SU-DHL-6 (cell line): ENCODE measurements at regions not wholly inside any gene's neighbourhood (a gene's known extent, or its start where the extent isn't known, plus 50 kb on each side); places are given as distances from the start of the nearest gene placed in this dataset.

Experiments
- H2AFZ ChIP-seq: fragments of 200-600 bp; sonication (generic); 2 replicates; pipeline ENCODE4 v1.6.1; 2014; ENCODE audit warnings: low read depth, mild to moderate bottlenecking, moderate library complexity, mixed read lengths, antibody characterized with exemption, low read length; ENCODE audit not compliant: severe bottlenecking
- H3F3A ChIP-seq: fragments of 200-600 bp; shearing (Covaris generic); 2 replicates; pipeline ENCODE4 v1.6.0; 2016; ENCODE audit warnings: antibody characterized with exemption, mild to moderate bottlenecking; ENCODE audit not compliant: insufficient read depth
- H3K27ac ChIP-seq: fragments of 200-600 bp; sonication (generic); 2 replicates; pipeline ENCODE4 v1.5.1; 2016; ENCODE audit warnings: low read depth, mild to moderate bottlenecking, low read length, moderate library complexity, mixed read lengths
- H3K27me3 ChIP-seq: fragments of 200-600 bp; sonication (generic), shearing (Covaris generic); 2 replicates; pipeline ENCODE4 v1.6.0; 2014; ENCODE audit warnings: mild to moderate bottlenecking, low read length
- H3K36me3 ChIP-seq: fragments of 200-600 bp; sonication (generic); 2 replicates; pipeline ENCODE4 v1.6.1; 2014; ENCODE audit warnings: mild to moderate bottlenecking, low read length, mixed read lengths
- H3K4me2 ChIP-seq: fragments of 300-600, 200-600 bp; shearing (Covaris generic), sonication (generic); 2 replicates; pipeline ENCODE4 v1.6.0; 2014; ENCODE audit warnings: low read length, low read depth, mild to moderate bottlenecking; ENCODE audit not compliant: poor library complexity, severe bottlenecking
- H3K4me3 ChIP-seq: fragments of 200-600 bp; sonication (generic); 2 replicates; pipeline ENCODE4 v1.5.1; 2014; ENCODE audit warnings: antibody characterized with exemption, low read length, mild to moderate bottlenecking, mixed read lengths; ENCODE audit not compliant: insufficient read depth, poor library complexity, severe bottlenecking
- H3K79me2 ChIP-seq: fragments of 200-600 bp; sonication (generic); 2 replicates; pipeline ENCODE4 v1.6.1; 2014; ENCODE audit warnings: mild to moderate bottlenecking, low read length, moderate library complexity; ENCODE audit not compliant: insufficient read depth
- H3K9ac ChIP-seq: fragments of 200-600 bp; sonication (generic); 2 replicates; pipeline ENCODE4 v1.7.0; 2014; ENCODE audit warnings: mild to moderate bottlenecking, low read length
- H3K9me2 ChIP-seq: fragments of 200-600 bp; sonication (generic); replicated peaks from 2 replicates; pipeline ENCODE4 v1.6.1; 2014; ENCODE audit warnings: low read length; ENCODE audit not compliant: insufficient read depth
- H3K9me3 ChIP-seq: fragments of 200-600 bp; sonication (generic); 2 replicates; pipeline ENCODE4 v1.6.1; 2014; ENCODE audit warnings: low read length, mixed read lengths; ENCODE audit not compliant: insufficient read depth
- H4K20me1 ChIP-seq: fragments of 200-600 bp; sonication (generic); 2 replicates; pipeline ENCODE4 v1.6.1; 2014; ENCODE audit warnings: low read depth, mild to moderate bottlenecking, antibody characterized with exemption, low read length, moderate library complexity, mixed read lengths
- EZH2phosphoT487 ChIP-seq: fragments of 200-600 bp; sonication (generic), shearing (Covaris generic); conservative IDR thresholded peaks from 2 replicates; pipeline ENCODE4 v1.6.1; 2018; ENCODE audit warnings: mild to moderate bottlenecking, antibody characterized with exemption, low read length, moderate library complexity, mixed read lengths
- TF ChIP-seq, protein P1 (sequence below): fragments of 200-600 bp; sonication (generic); IDR thresholded peaks from one replicate; pipeline ENCODE4 v1.5.1; 2017; ENCODE audit warnings: antibody characterized with exemption, mild to moderate bottlenecking, low read length, moderate library complexity; ENCODE audit not compliant: insufficient read depth, poor library complexity, severe bottlenecking

DNA sequence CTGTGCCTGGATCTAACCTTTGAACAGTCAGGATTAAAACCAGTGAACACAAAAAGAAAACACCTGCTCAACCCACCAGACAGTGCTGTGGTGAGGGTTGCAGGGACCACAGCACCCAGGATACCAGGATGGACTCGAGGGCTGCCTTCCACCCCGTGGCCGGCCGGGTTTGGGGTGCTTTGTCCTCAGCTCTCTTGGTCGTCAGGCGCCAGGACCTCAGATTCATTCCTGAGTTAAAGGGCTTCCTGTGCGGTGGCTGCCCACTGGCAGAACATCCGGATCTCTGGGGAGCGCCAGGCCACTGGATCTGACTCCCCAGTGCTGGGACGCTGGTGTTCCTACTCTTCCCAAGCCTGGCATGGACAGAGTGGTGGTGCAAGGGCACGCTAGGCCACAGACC lies 239.8 kb downstream of the TFCP2L1 start:
- Histone ChIP-seq H2AFZ (no peak overlapping the region), H3K79me2 (no peaks in the 10 kb centered on the region), H3K9me3 (no peaks in the 10 kb centered on the region), H3K4me3 (no peak overlapping the region), H3K4me2 (no peak overlapping the region), H3K9ac (no peak overlapping the region), H3K27ac (no peak overlapping the region), H4K20me1 (no peaks in the 10 kb centered on the region), H3K36me3 (no peaks in the 10 kb centered on the region), H3K9me2 (no peaks in the 10 kb centered on the region), H3K27me3 (no peaks in the 10 kb centered on the region), H3F3A (no peaks in the 10 kb centered on the region)
- TF ChIP-seq EZH2phosphoT487 = no peak
- TF ChIP-seq, protein P1, sequence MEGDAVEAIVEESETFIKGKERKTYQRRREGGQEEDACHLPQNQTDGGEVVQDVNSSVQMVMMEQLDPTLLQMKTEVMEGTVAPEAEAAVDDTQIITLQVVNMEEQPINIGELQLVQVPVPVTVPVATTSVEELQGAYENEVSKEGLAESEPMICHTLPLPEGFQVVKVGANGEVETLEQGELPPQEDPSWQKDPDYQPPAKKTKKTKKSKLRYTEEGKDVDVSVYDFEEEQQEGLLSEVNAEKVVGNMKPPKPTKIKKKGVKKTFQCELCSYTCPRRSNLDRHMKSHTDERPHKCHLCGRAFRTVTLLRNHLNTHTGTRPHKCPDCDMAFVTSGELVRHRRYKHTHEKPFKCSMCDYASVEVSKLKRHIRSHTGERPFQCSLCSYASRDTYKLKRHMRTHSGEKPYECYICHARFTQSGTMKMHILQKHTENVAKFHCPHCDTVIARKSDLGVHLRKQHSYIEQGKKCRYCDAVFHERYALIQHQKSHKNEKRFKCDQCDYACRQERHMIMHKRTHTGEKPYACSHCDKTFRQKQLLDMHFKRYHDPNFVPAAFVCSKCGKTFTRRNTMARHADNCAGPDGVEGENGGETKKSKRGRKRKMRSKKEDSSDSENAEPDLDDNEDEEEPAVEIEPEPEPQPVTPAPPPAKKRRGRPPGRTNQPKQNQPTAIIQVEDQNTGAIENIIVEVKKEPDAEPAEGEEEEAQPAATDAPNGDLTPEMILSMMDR = no peak

DNA sequence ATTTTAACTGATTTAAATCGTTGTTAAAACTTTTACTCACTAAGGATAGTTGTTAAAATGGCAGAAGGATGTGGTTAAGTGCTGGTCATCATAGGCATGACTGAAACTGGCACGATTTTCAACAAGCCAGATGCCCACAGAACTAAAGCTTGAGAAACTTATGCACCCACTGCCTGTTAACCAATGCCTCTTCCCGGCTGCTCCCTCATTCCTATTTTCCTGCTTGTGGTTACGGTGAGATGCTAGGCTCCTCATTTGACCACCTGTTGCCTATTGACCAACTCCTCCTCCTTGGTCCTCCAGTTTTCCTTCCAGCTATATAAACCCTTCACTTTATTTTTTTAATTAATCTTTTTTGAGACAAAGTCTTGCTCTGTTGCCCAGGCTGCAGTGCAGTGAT lies 238.7 kb downstream of the TFCP2L1 start:
- Histone ChIP-seq H3F3A (no peaks in the 10 kb centered on the region), H3K9me2 (no peaks in the 10 kb centered on the region), H3K9ac (no peak overlapping the region), H3K4me3 (no peak overlapping the region), H3K4me2 (no peak overlapping the region), H3K27ac (no peak overlapping the region), H2AFZ (no peak overlapping the region), H3K36me3 (no peaks in the 10 kb centered on the region), H4K20me1 (no peaks in the 10 kb centered on the region), H3K79me2 (no peaks in the 10 kb centered on the region), H3K27me3 (no peaks in the 10 kb centered on the region), H3K9me3 (no peaks in the 10 kb centered on the region)
- no peak for TF ChIP-seq EZH2phosphoT487
- TF ChIP-seq, protein P1 = no peak

DNA sequence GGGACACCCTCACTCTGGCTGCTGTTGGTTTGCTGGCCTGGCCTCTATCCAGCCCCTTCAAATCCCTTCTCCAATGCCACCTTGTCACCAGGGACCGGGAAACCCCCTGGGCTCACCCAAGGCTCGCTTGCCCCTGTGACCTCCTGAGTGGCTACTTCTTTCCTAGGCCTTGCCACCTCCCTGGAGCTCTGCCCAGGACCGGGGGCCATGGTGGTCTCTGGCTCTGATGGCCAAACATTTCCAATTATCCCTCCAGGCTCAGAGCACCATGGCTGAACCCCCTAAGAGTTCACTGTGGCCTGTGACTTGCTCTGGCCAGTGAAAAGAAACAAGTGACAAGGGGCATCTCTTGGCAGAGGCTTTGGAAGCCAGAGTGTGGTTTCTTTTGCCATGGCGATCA lies 237.6 kb downstream of the TFCP2L1 start:
- no peak overlapping the region for H3K9ac ChIP-seq
- H2AFZ ChIP-seq = no peak overlapping the region
- TF ChIP-seq, protein P1 = no peak
- TF ChIP-seq EZH2phosphoT487 = no peak
- no peaks in the 10 kb centered on the region for H3F3A ChIP-seq
- H3K9me2 ChIP-seq = no peaks in the 10 kb centered on the region
- H3K27ac ChIP-seq = no peak overlapping the region
- no peak overlapping the region for H3K4me2 ChIP-seq
- H3K4me3 ChIP-seq = no peak overlapping the region
- no peaks in the 10 kb centered on the region for H3K79me2 ChIP-seq
- H4K20me1 ChIP-seq = no peaks in the 10 kb centered on the region
- H3K27me3 ChIP-seq = no peaks in the 10 kb centered on the region
- H3K9me3 ChIP-seq = no peaks in the 10 kb centered on the region
- H3K36me3 ChIP-seq = no peaks in the 10 kb centered on the region

DNA sequence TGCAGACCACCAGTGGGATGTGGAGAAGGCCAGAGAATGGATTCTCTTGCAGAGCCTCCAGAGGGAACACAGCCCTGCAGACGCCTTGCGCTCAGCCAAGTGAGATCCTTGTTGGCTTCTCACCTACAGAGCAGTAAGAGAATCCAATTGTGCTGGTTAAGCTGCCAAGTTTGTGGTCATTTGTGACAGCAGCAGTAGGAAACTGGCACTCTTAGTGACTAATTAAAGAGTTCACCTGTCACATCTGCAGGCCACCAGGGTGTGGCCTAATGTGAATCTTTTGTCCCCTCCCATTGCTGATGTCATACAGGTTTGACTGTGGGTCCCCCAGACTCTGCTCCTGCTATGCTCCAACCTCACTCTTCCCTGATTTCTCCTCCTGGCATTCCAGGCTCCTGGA lies 235.9 kb downstream of the TFCP2L1 start:
- Histone ChIP-seq H4K20me1 (no peaks in the 10 kb centered on the region), H3F3A (no peaks in the 10 kb centered on the region), H3K36me3 (no peaks in the 10 kb centered on the region), H3K79me2 (no peaks in the 10 kb centered on the region), H3K9me3 (no peaks in the 10 kb centered on the region), H3K4me3 (no peak overlapping the region), H3K27me3 (no peaks in the 10 kb centered on the region), H3K9me2 (no peaks in the 10 kb centered on the region), H3K9ac (no peak overlapping the region), H2AFZ (no peak overlapping the region), H3K4me2 (no peak overlapping the region), H3K27ac (no peak overlapping the region)
- TF ChIP-seq EZH2phosphoT487 = no peak
- TF ChIP-seq, protein P1 = no peak
